Neural cell (in vitro differentiated cells): ENCODE measurements at regions not wholly inside any gene's neighbourhood (a gene's known extent, or its start where the extent isn't known, plus 50 kb on each side); places are given as distances from the start of the nearest gene placed in this dataset.

ENCODE experiments used
- H2AFZ ChIP-seq: fragments of 200-600, 300-800 bp; sonication (generic), shearing (Covaris generic); 2 replicates; pipeline ENCODE4 v1.6.0; 2014; ENCODE audit warnings: low read depth, mild to moderate bottlenecking, antibody characterized with exemption, low read length, moderate library complexity
- H3F3A ChIP-seq: fragments of 200-600 bp; shearing (Covaris generic); 2 replicates; pipeline ENCODE4 v1.6.1; 2016; ENCODE audit warnings: mild to moderate bottlenecking, moderate library complexity, mixed read lengths, antibody characterized with exemption, low read length; ENCODE audit not compliant: insufficient read depth, poor library complexity, severe bottlenecking
- H3K27ac ChIP-seq: fragments of 200-600, 300-800 bp; sonication (generic), shearing (Covaris generic); 2 replicates; pipeline ENCODE4 v1.5.1; 2014; ENCODE audit warnings: mild to moderate bottlenecking, low read length, moderate library complexity
- H3K27me3 ChIP-seq: fragments of 300-800, 200-600 bp; sonication (generic), shearing (Covaris generic); 2 replicates; pipeline ENCODE4 v1.6.0; 2014; ENCODE audit warnings: mild to moderate bottlenecking, low read depth, low read length, moderate library complexity; ENCODE audit not compliant: insufficient read depth
- H3K36me3 ChIP-seq: fragments of 300-800, 200-600 bp; sonication (generic), shearing (Covaris generic); 2 replicates; pipeline ENCODE4 v1.5.1; 2014; ENCODE audit warnings: mild to moderate bottlenecking, antibody characterized with exemption, low read length, moderate library complexity; ENCODE audit not compliant: insufficient read depth
- H3K4me2 ChIP-seq: fragments of 300-800, 200-600 bp; sonication (generic), shearing (Covaris generic); 2 replicates; pipeline ENCODE4 v1.6.0; 2014; ENCODE audit warnings: mild to moderate bottlenecking, low read length
- H3K4me3 ChIP-seq: fragments of 300-800, 200-600 bp; sonication (generic), shearing (Covaris generic); 2 replicates; pipeline ENCODE4 v1.5.1; 2014; ENCODE audit warnings: mild to moderate bottlenecking, low read length, moderate library complexity
- H3K79me2 ChIP-seq: fragments of 200-600 bp; shearing (Covaris generic); replicated peaks from 2 replicates; pipeline ENCODE4 v1.6.0; 2014; ENCODE audit warnings: mild to moderate bottlenecking, low read length, moderate library complexity; ENCODE audit not compliant: insufficient read depth
- H3K9ac ChIP-seq: fragments of 300-800, 200-600 bp; sonication (generic), shearing (Covaris generic); 2 replicates; pipeline ENCODE4 v1.6.1; 2016; ENCODE audit warnings: mild to moderate bottlenecking, low read length, mixed read lengths
- H3K9me2 ChIP-seq: fragments of 200-600 bp; shearing (Covaris generic); 2 replicates; pipeline ENCODE4 v1.6.1; 2016; ENCODE audit warnings: mild to moderate bottlenecking, low read length, mixed read lengths; ENCODE audit not compliant: insufficient read depth
- H3K9me3 ChIP-seq: fragments of 200-600, 300-800 bp; sonication (generic), shearing (Covaris generic); 2 replicates; pipeline ENCODE4 v1.6.1; 2016; ENCODE audit warnings: mild to moderate bottlenecking, mixed run types, low read length, moderate library complexity, mixed read lengths
- H4K20me1 ChIP-seq: fragments of 200-600 bp; shearing (Covaris generic); 2 replicates; pipeline ENCODE4 v1.6.1; 2016; ENCODE audit warnings: mild to moderate bottlenecking, mixed run types; ENCODE audit not compliant: insufficient read depth
- EP300 ChIP-seq: fragments of 450-650 bp; conservative IDR thresholded peaks from 2 replicates; pipeline ENCODE4 v1.6.1; 2014; ENCODE audit warnings: antibody characterized with exemption, mild to moderate bottlenecking, moderate library complexity; ENCODE audit not compliant: poor library complexity, severe bottlenecking
- EZH2 ChIP-seq: fragments of 200-600, 300-800 bp; shearing (Covaris generic), sonication (generic); IDR thresholded peaks from 2 replicates; pipeline ENCODE4 v1.6.1; 2014; ENCODE audit warnings: antibody characterized with exemption, low read length, borderline replicate concordance, mild to moderate bottlenecking; ENCODE audit not compliant: insufficient read depth, poor library complexity, severe bottlenecking
- MXI1 ChIP-seq: fragments of 450-650 bp; conservative IDR thresholded peaks from 2 replicates; pipeline ENCODE4 v1.6.1; 2014; ENCODE audit warnings: antibody characterized with exemption, mild to moderate bottlenecking; ENCODE audit not compliant: poor library complexity, severe bottlenecking
- POLR2AphosphoS5 ChIP-seq: IDR thresholded peaks from 2 replicates; pipeline ENCODE4 v1.6.1; 2012
- RAD21 ChIP-seq: fragments of 450-650 bp; conservative IDR thresholded peaks from 2 replicates; pipeline ENCODE4 v1.6.1; 2014; ENCODE audit warnings: antibody characterized with exemption, mild to moderate bottlenecking, moderate library complexity
- SMC3 ChIP-seq: fragments of 450-650 bp; conservative IDR thresholded peaks from 2 replicates; pipeline ENCODE4 v1.6.1; 2014; ENCODE audit warnings: antibody characterized with exemption, mild to moderate bottlenecking, moderate library complexity; ENCODE audit not compliant: poor library complexity
- TAF1 ChIP-seq: IDR thresholded peaks from 2 replicates; pipeline ENCODE4 v1.6.1; 2012; ENCODE audit warnings: low read depth
- TF ChIP-seq, protein P1 (sequence below): fragments of 450-650 bp; IDR thresholded peaks from 2 replicates; pipeline ENCODE4 v1.5.1; 2014; ENCODE audit warnings: antibody characterized with exemption, mild to moderate bottlenecking, moderate library complexity; ENCODE audit not compliant: poor library complexity, severe bottlenecking
- TF ChIP-seq, protein P2 (sequence below): IDR thresholded peaks from 2 replicates; pipeline ENCODE4 v1.6.1; 2012; ENCODE audit warnings: borderline replicate concordance

DNA sequence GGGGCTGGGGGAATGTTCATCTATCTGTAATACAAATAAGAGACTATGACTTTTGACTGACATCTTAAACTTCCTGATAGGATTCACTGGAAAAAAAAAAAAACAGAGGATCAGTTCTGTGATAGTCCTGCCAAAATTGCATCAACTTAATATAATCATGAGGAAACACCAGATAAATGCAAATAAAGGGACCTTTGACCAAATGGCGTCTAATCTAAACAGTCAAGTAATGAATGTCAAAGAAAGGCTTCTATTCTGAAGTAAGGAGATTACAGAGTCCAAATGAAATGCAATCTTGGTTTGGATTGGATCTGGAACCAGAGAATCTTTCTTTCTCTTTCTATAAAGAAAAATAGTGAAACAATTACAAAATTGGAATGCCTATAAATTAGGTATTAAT lies 513.4 kb downstream of the KCNT2 start:
- Histone ChIP-seq H3K27me3 (no peaks in the 10 kb centered on the region), H3K4me2 (no peak overlapping the region), H3F3A (no peaks in the 10 kb centered on the region), H3K27ac (no peak overlapping the region), H3K9me3 (no peaks in the 10 kb centered on the region), H3K4me3 (no peak overlapping the region), H3K79me2 (no peaks in the 10 kb centered on the region), H3K36me3 (no peaks in the 10 kb centered on the region), H3K9me2 (no peaks in the 10 kb centered on the region), H3K9ac (no peak overlapping the region), H2AFZ (no peak overlapping the region), H4K20me1 (no peaks in the 10 kb centered on the region)
- no peak for TF ChIP-seq MXI1
- no peak for TF ChIP-seq RAD21
- no peak for TF ChIP-seq EP300
- TF ChIP-seq, protein P1, sequence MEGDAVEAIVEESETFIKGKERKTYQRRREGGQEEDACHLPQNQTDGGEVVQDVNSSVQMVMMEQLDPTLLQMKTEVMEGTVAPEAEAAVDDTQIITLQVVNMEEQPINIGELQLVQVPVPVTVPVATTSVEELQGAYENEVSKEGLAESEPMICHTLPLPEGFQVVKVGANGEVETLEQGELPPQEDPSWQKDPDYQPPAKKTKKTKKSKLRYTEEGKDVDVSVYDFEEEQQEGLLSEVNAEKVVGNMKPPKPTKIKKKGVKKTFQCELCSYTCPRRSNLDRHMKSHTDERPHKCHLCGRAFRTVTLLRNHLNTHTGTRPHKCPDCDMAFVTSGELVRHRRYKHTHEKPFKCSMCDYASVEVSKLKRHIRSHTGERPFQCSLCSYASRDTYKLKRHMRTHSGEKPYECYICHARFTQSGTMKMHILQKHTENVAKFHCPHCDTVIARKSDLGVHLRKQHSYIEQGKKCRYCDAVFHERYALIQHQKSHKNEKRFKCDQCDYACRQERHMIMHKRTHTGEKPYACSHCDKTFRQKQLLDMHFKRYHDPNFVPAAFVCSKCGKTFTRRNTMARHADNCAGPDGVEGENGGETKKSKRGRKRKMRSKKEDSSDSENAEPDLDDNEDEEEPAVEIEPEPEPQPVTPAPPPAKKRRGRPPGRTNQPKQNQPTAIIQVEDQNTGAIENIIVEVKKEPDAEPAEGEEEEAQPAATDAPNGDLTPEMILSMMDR = no peak
- TF ChIP-seq TAF1 = no peak
- no peak for TF ChIP-seq POLR2AphosphoS5
- TF ChIP-seq, protein P2, sequence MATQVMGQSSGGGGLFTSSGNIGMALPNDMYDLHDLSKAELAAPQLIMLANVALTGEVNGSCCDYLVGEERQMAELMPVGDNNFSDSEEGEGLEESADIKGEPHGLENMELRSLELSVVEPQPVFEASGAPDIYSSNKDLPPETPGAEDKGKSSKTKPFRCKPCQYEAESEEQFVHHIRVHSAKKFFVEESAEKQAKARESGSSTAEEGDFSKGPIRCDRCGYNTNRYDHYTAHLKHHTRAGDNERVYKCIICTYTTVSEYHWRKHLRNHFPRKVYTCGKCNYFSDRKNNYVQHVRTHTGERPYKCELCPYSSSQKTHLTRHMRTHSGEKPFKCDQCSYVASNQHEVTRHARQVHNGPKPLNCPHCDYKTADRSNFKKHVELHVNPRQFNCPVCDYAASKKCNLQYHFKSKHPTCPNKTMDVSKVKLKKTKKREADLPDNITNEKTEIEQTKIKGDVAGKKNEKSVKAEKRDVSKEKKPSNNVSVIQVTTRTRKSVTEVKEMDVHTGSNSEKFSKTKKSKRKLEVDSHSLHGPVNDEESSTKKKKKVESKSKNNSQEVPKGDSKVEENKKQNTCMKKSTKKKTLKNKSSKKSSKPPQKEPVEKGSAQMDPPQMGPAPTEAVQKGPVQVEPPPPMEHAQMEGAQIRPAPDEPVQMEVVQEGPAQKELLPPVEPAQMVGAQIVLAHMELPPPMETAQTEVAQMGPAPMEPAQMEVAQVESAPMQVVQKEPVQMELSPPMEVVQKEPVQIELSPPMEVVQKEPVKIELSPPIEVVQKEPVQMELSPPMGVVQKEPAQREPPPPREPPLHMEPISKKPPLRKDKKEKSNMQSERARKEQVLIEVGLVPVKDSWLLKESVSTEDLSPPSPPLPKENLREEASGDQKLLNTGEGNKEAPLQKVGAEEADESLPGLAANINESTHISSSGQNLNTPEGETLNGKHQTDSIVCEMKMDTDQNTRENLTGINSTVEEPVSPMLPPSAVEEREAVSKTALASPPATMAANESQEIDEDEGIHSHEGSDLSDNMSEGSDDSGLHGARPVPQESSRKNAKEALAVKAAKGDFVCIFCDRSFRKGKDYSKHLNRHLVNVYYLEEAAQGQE = no peak
- TF ChIP-seq EZH2 = no peak
- TF ChIP-seq SMC3 = no peak

DNA sequence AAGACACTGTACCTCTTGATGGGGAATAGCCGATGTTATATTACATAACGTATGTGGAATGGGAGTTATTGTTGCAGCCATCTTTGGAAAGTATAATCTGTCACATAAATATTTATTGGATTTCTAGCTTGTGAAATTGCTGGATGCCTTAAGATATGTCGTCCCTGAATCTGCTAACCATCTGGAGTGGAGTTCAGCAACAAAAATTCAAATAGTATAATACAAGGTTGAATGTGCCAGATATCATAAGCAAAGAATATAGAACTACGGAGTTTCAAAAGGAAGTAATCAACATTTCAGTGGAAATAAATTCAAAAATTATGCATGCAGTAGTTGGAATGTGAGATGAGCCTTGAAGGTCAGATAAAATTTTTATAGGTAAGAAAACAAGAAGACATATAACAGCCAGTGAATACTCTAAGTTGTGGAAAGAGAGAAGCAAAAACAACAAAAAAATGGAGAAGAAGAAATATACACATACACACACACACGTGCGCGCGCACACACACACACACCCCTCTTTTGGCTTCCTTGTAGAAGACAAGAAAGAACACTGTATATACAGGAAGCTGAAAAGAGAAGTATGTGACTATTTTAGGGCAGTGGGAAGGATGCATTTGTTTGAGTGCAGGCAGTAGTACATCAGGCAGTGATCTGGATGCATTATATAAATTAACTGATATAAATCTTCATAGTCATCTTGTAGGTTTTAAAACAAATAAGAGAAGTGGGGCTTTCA lies 516.7 kb downstream of the KCNT2 start:
- H3K4me3 ChIP-seq = no peak overlapping the region
- H3K9me2 ChIP-seq = no peaks in the 10 kb centered on the region
- H3K36me3 ChIP-seq = no peaks in the 10 kb centered on the region
- no peaks in the 10 kb centered on the region for H3K9me3 ChIP-seq
- no peak overlapping the region for H3K9ac ChIP-seq
- H3F3A ChIP-seq = no peaks in the 10 kb centered on the region
- no peak for TF ChIP-seq EZH2
- TF ChIP-seq, protein P1 = no peak
- TF ChIP-seq POLR2AphosphoS5 = no peak
- TF ChIP-seq MXI1 = no peak
- no peak for TF ChIP-seq EP300
- no peak for TF ChIP-seq TAF1
- no peak for TF ChIP-seq RAD21
- no peak for TF ChIP-seq SMC3
- TF ChIP-seq, protein P2 = no peak
- H2AFZ ChIP-seq = no peak overlapping the region
- no peaks in the 10 kb centered on the region for H3K27me3 ChIP-seq
- no peak overlapping the region for H3K27ac ChIP-seq
- no peaks in the 10 kb centered on the region for H3K79me2 ChIP-seq
- H3K4me2 ChIP-seq = no peak overlapping the region
- H4K20me1 ChIP-seq = no peaks in the 10 kb centered on the region
